Peyer's patch (tissue), 4 donors: ENCODE measurements at regions not wholly inside any gene's neighbourhood (a gene's known extent, or its start where the extent isn't known, plus 50 kb on each side); places are given as distances from the start of the nearest gene placed in this dataset.

ENCODE experiments used
- DNase-seq, 3 donors: peaks; one replicate each; pipeline ENCODE4 v3.0.0-alpha.2; 2017 to 2019
- H3K27ac ChIP-seq, 4 donors: fragments of 200-600 bp; sonication (generic); one replicate each; pipeline ENCODE4 v1.5.1; 2016 to 2019
- H3K27me3 ChIP-seq, 2 donors: fragments of 200-600 bp; sonication (generic); one replicate each; pipeline ENCODE4 v1.5.1; 2019
- H3K36me3 ChIP-seq, 3 donors: fragments of 200-600 bp; sonication (generic); one replicate each; pipeline ENCODE4 v1.5.1; 2016 to 2019
- H3K4me1 ChIP-seq, 4 donors: fragments of 200-600 bp; sonication (generic); one replicate each; pipeline ENCODE4 v1.5.1; 2016 to 2019
- H3K4me3 ChIP-seq, 4 donors: fragments of 200-600 bp; sonication (generic); 1 replicate in 3 of 4; 2 replicates in 1 of 4; pipeline ENCODE4 v1.5.1; 2016 to 2019; ENCODE audit warnings: mild to moderate bottlenecking in 1 of 4
- H3K9me3 ChIP-seq, 4 donors: fragments of 200-600 bp; sonication (generic); one replicate each; pipeline ENCODE4 v1.5.1; 2016 to 2019; ENCODE audit warnings: mild to moderate bottlenecking in 1 of 4
- CTCF ChIP-seq, 6 experiments: fragments of 450-650 bp in 4 of 6; fragments of 200-600 bp in 2 of 6; sonication (generic) in 1 of 6; IDR thresholded peaks; one replicate each; pipeline ENCODE4 v1.5.1; 2017 to 2019; ENCODE audit warnings: antibody characterized with exemption in 6 of 6, mild to moderate bottlenecking in 3 of 6, moderate library complexity in 1 of 6
- POLR2A ChIP-seq, 2 donors: fragments of 450-650 bp; IDR thresholded peaks; one replicate each; pipeline ENCODE4 v1.5.1; 2017; ENCODE audit warnings: antibody characterized with exemption in 2 of 2, mild to moderate bottlenecking in 2 of 2, moderate library complexity in 2 of 2

GRCh38 chr6:924661-925060 is 231.7 kb upstream of the EXOC2 start:
- Histone ChIP-seq H3K27ac (no peak overlapping the region), H3K27me3 (no peaks in the 10 kb centered on the region), H3K9me3 (peaks cover 0 to 17% (median 7%) of the 10 kb centered on the region in 4 donors), H3K36me3 (no peaks in the 10 kb centered on the region), H3K4me1 (no peaks in the 10 kb centered on the region), H3K4me3 (no peak overlapping the region)
- DNase-seq, result no peak
- TF ChIP-seq CTCF (IDR thresholded peaks at IDR 0.05) (no peak), POLR2A (IDR thresholded peaks at IDR 0.05) (no peak)

GRCh38 chr6:921400-921799 is 228.5 kb upstream of the EXOC2 start:
- Histone ChIP-seq H3K27ac (no peak overlapping the region), H3K9me3 (peaks cover 0 to 17% (median 7%) of the 10 kb centered on the region in 4 donors), H3K27me3 (no peaks in the 10 kb centered on the region)

GRCh38 chr6:920512-920911 is 227.6 kb upstream of the EXOC2 start:
- no peak overlapping the region for H3K4me3 ChIP-seq
- no peaks in the 10 kb centered on the region for H3K4me1 ChIP-seq
- no peaks in the 10 kb centered on the region for H3K36me3 ChIP-seq
- TF ChIP-seq CTCF (IDR thresholded peaks at IDR 0.05), result no peak
- no peak for TF ChIP-seq POLR2A (IDR thresholded peaks at IDR 0.05)
- no peaks in the 10 kb centered on the region for H3K27me3 ChIP-seq
- peaks cover 0 to 17% (median 7%) of the 10 kb centered on the region in 4 donors for H3K9me3 ChIP-seq
- no peak for DNase-seq
- H3K27ac ChIP-seq, result no peak overlapping the region

More at GRCh38 chr6:921400-921799, 228.5 kb upstream of the EXOC2 start:
- Histone ChIP-seq H3K4me1 (no peaks in the 10 kb centered on the region), H3K4me3 (no peak overlapping the region), H3K36me3 (no peaks in the 10 kb centered on the region)
- TF ChIP-seq CTCF (IDR thresholded peaks at IDR 0.05) (no peak), POLR2A (IDR thresholded peaks at IDR 0.05) (no peak)
- no peak for DNase-seq

GRCh38 chr6:919500-919899 is 226.6 kb upstream of the EXOC2 start:
- Histone ChIP-seq H3K27me3 (no peaks in the 10 kb centered on the region), H3K27ac (no peak overlapping the region), H3K4me3 (no peak overlapping the region), H3K9me3 (peaks cover 0 to 17% (median 7%) of the 10 kb centered on the region in 4 donors), H3K36me3 (no peaks in the 10 kb centered on the region), H3K4me1 (no peaks in the 10 kb centered on the region)
- TF ChIP-seq CTCF (IDR thresholded peaks at IDR 0.05), result no peak
- TF ChIP-seq POLR2A (IDR thresholded peaks at IDR 0.05), result no peak
- DNase-seq, result no peak

GRCh38 chr6:917939-918338 is 225.0 kb upstream of the EXOC2 start:
- H3K9me3 ChIP-seq, result peaks cover 0 to 17% (median 7%) of the 10 kb centered on the region in 4 donors
- no peak for DNase-seq
- no peak overlapping the region for H3K27ac ChIP-seq
- no peaks in the 10 kb centered on the region for H3K36me3 ChIP-seq
- no peaks in the 10 kb centered on the region for H3K27me3 ChIP-seq
- no peak overlapping the region for H3K4me3 ChIP-seq
- TF ChIP-seq CTCF (IDR thresholded peaks at IDR 0.05) (no peak), POLR2A (IDR thresholded peaks at IDR 0.05) (no peak)
- no peaks in the 10 kb centered on the region for H3K4me1 ChIP-seq

- Histone ChIP-seq H3K36me3 (no peaks in the 10 kb centered on the region), H3K27ac (no peak overlapping the region), H3K4me3 (no peak overlapping the region), H3K4me1 (no peaks in the 10 kb centered on the region), H3K9me3 (peaks cover 0 to 17% (median 7%) of the 10 kb centered on the region in 4 donors), H3K27me3 (no peaks in the 10 kb centered on the region)
- DNase-seq, result no peak
- TF ChIP-seq CTCF (IDR thresholded peaks at IDR 0.05) (no peak), POLR2A (IDR thresholded peaks at IDR 0.05) (no peak)
Measured at GRCh38 chr6:917296-917695, 224.4 kb upstream of the EXOC2 start.
